Muscle layer of colon (tissue), 2 donors: ENCODE measurements at regions not wholly inside any gene's neighbourhood (a gene's known extent, or its start where the extent isn't known, plus 50 kb on each side); places are given as distances from the start of the nearest gene placed in this dataset.

Source experiments
- H3K27ac ChIP-seq: one replicate; pipeline ENCODE4 v1.7.0; 2013; ENCODE audit warnings: low read depth, mild to moderate bottlenecking, low read length, moderate library complexity
- H3K27me3 ChIP-seq, 2 donors: one replicate each; pipeline ENCODE4 v1.7.0; 2013; ENCODE audit warnings: low read length in 2 of 2, mild to moderate bottlenecking in 2 of 2; ENCODE audit not compliant: insufficient read depth in 2 of 2, control insufficient read depth in 1 of 2
- H3K36me3 ChIP-seq: one replicate; pipeline ENCODE4 v1.7.0; 2013; ENCODE audit warnings: mild to moderate bottlenecking, low read length; ENCODE audit not compliant: insufficient read depth
- H3K4me1 ChIP-seq: one replicate; pipeline ENCODE4 v1.7.0; 2013; ENCODE audit warnings: mild to moderate bottlenecking, low read length; ENCODE audit not compliant: insufficient read depth
- H3K4me3 ChIP-seq, 2 donors: one replicate each; pipeline ENCODE4 v1.7.0; 2013; ENCODE audit warnings: low read length in 2 of 2, low read depth in 1 of 2, mild to moderate bottlenecking in 1 of 2, moderate library complexity in 1 of 2
- H3K9ac ChIP-seq: one replicate; pipeline ENCODE4 v1.7.0; 2013; ENCODE audit warnings: low read length
- H3K9me3 ChIP-seq: one replicate; pipeline ENCODE4 v1.7.0; 2013; ENCODE audit warnings: mild to moderate bottlenecking, low read length
- donor health status: abdominal sarcoma.
- donor health status: Adenocarcinoma of cecum.

- no peak overlapping the region for H3K27ac ChIP-seq
These were observed 160.8 kb upstream of the FOXA2 start for GRCh38 chr20:22745194-22745500.

GRCh38 chr20:22746957-22747356, 162.6 kb upstream of the FOXA2 start:
- Histone ChIP-seq H3K9me3 (no peaks in the 10 kb centered on the region), H3K27ac (no peak overlapping the region), H3K36me3 (no peaks in the 10 kb centered on the region), H3K4me3 (no peak overlapping the region), H3K4me1 (no peaks in the 10 kb centered on the region), H3K9ac (no peak overlapping the region), H3K27me3 (no peaks in the 10 kb centered on the region)

More at GRCh38 chr20:22745194-22745500, 160.8 kb upstream of the FOXA2 start:
- H3K27me3 ChIP-seq = no peaks in the 10 kb centered on the region
- no peaks in the 10 kb centered on the region for H3K9me3 ChIP-seq
- no peaks in the 10 kb centered on the region for H3K36me3 ChIP-seq
- no peak overlapping the region for H3K9ac ChIP-seq
- H3K4me3 ChIP-seq = no peak overlapping the region
- H3K4me1 ChIP-seq = no peaks in the 10 kb centered on the region

- Histone ChIP-seq H3K4me1 (no peaks in the 10 kb centered on the region), H3K36me3 (no peaks in the 10 kb centered on the region), H3K9ac (no peak overlapping the region), H3K9me3 (no peaks in the 10 kb centered on the region), H3K4me3 (no peak overlapping the region), H3K27me3 (no peaks in the 10 kb centered on the region), H3K27ac (no peak overlapping the region)
These were observed 168.0 kb upstream of the FOXA2 start for GRCh38 chr20:22752324-22752723.

GRCh38 chr20:22757424-22758183, 173.2 kb upstream of the FOXA2 start:
- no peaks in the 10 kb centered on the region for H3K27me3 ChIP-seq
- H3K36me3 ChIP-seq = no peaks in the 10 kb centered on the region
- H3K27ac ChIP-seq = no peak overlapping the region
- H3K4me3 ChIP-seq = no peak overlapping the region
- no peaks in the 10 kb centered on the region for H3K4me1 ChIP-seq
- no peaks in the 10 kb centered on the region for H3K9me3 ChIP-seq
- H3K9ac ChIP-seq = no peak overlapping the region

- Histone ChIP-seq H3K27me3 (no peaks in the 10 kb centered on the region), H3K9ac (no peak overlapping the region), H3K4me3 (no peak overlapping the region), H3K36me3 (no peaks in the 10 kb centered on the region), H3K9me3 (no peaks in the 10 kb centered on the region), H3K4me1 (no peaks in the 10 kb centered on the region), H3K27ac (no peak overlapping the region)
These were observed 174.4 kb upstream of the FOXA2 start for GRCh38 chr20:22758815-22759214.

GRCh38 chr20:22762576-22763256, 178.3 kb upstream of the FOXA2 start:
- H3K27ac ChIP-seq = no peak overlapping the region

GRCh38 chr20:22763257-22763906, 179.0 kb upstream of the FOXA2 start:
- Histone ChIP-seq H3K27ac (no peak overlapping the region), H3K9ac (no peak overlapping the region)

More at GRCh38 chr20:22762576-22763256, 178.3 kb upstream of the FOXA2 start:
- H3K9me3 ChIP-seq = no peaks in the 10 kb centered on the region
- no peak overlapping the region for H3K9ac ChIP-seq
- H3K36me3 ChIP-seq = no peaks in the 10 kb centered on the region
- H3K4me3 ChIP-seq = no peak overlapping the region
- H3K4me1 ChIP-seq = no peaks in the 10 kb centered on the region
- H3K27me3 ChIP-seq = no peaks in the 10 kb centered on the region

GRCh38 chr20:22768266-22769178, 184.2 kb upstream of the FOXA2 start:
- H3K4me1 ChIP-seq = no peaks in the 10 kb centered on the region
- no peak overlapping the region for H3K27ac ChIP-seq
- no peaks in the 10 kb centered on the region for H3K36me3 ChIP-seq
- H3K9ac ChIP-seq = no peak overlapping the region
- H3K27me3 ChIP-seq = no peaks in the 10 kb centered on the region
- no peak overlapping the region for H3K4me3 ChIP-seq
- H3K9me3 ChIP-seq = no peaks in the 10 kb centered on the region

More at GRCh38 chr20:22763257-22763906, 179.0 kb upstream of the FOXA2 start:
- Histone ChIP-seq H3K27me3 (no peaks in the 10 kb centered on the region), H3K36me3 (no peaks in the 10 kb centered on the region), H3K4me3 (no peak overlapping the region), H3K4me1 (no peaks in the 10 kb centered on the region), H3K9me3 (no peaks in the 10 kb centered on the region)

- H3K36me3 ChIP-seq = no peaks in the 10 kb centered on the region
- H3K27me3 ChIP-seq = no peaks in the 10 kb centered on the region
- H3K9ac ChIP-seq = no peak overlapping the region
- no peaks in the 10 kb centered on the region for H3K9me3 ChIP-seq
- H3K4me3 ChIP-seq = no peak overlapping the region
- no peaks in the 10 kb centered on the region for H3K4me1 ChIP-seq
- H3K27ac ChIP-seq = no peak overlapping the region
These were observed 185.9 kb upstream of the FOXA2 start for GRCh38 chr20:22770241-22770800.

GRCh38 chr20:22771706-22772105, 187.3 kb upstream of the FOXA2 start:
- Histone ChIP-seq H3K4me3 (no peak overlapping the region), H3K27ac (no peak overlapping the region), H3K9ac (no peak overlapping the region), H3K27me3 (no peaks in the 10 kb centered on the region), H3K36me3 (no peaks in the 10 kb centered on the region), H3K4me1 (no peaks in the 10 kb centered on the region), H3K9me3 (no peaks in the 10 kb centered on the region)

- Histone ChIP-seq H3K4me3 (no peak overlapping the region), H3K4me1 (no peaks in the 10 kb centered on the region), H3K9ac (no peak overlapping the region), H3K27ac (no peak overlapping the region), H3K27me3 (no peaks in the 10 kb centered on the region), H3K9me3 (no peaks in the 10 kb centered on the region), H3K36me3 (no peaks in the 10 kb centered on the region)
These were observed 189.0 kb upstream of the FOXA2 start for GRCh38 chr20:22773344-22773743.
